IMR-90 (cell line): ENCODE measurements at regions not wholly inside any gene's neighbourhood (a gene's known extent, or its start where the extent isn't known, plus 50 kb on each side); places are given as distances from the start of the nearest gene placed in this dataset.

Experiments
- ATAC-seq: fragments of 200-7000 bp; cut with Tn5 transposase; 2 replicates; pipeline ENCODE4 v1.9.1; 2020; ENCODE audit warnings: low read depth, mild to moderate bottlenecking, moderate library complexity
- BruUV-seq: library from RNA; stranded (reverse); fragments of 400-500 nt; replicated peaks from 2 replicates; lab custom pipeline; 2021; lab: Mats Ljungman, UMichigan
- CTCF ChIA-PET: fragments of 300-600 bp; formaldehyde crosslinking; extraction: SDS; loops from one replicate; lab custom pipeline; 2021; ENCODE audit warnings: antibody characterized with exemption; lab: Yijun Ruan, JAX
- POLR2A ChIA-PET: fragments of 300-600 bp; sonication (Branson Sonifier 250); formaldehyde crosslinking; loops from one replicate; lab custom pipeline; 2022; ENCODE audit warnings: antibody characterized with exemption; ENCODE audit not compliant: unreplicated experiment; lab: Charles Lee
- DNase-seq: peaks from one replicate; pipeline ENCODE4 v3.0.0; 2013
- H2AFZ ChIP-seq: replicated peaks from 2 replicates; pipeline ENCODE3; 2013; ENCODE audit warnings: low read length, mild to moderate bottlenecking; ENCODE audit not compliant: poor library complexity
- H2AK5ac ChIP-seq: 2 replicates; pipeline ENCODE4 v1.6.1; 2013; ENCODE audit warnings: low read depth, low read length, inconsistent platforms
- H2AK9ac ChIP-seq: replicated peaks from 2 replicates; pipeline ENCODE3; 2013; ENCODE audit warnings: mild to moderate bottlenecking, low read depth, low read length, moderate library complexity; ENCODE audit not compliant: poor library complexity
- H2BK120ac ChIP-seq: 2 replicates; pipeline ENCODE4 v1.6.1; 2013; ENCODE audit warnings: low read depth, low read length, inconsistent platforms
- H2BK15ac ChIP-seq: 3 replicates; pipeline ENCODE4 v1.6.1; 2013; ENCODE audit warnings: low read depth, low read length, inconsistent platforms
- H2BK20ac ChIP-seq: 2 replicates; pipeline ENCODE4 v1.6.1; 2013; ENCODE audit warnings: low read depth, mild to moderate bottlenecking, inconsistent platforms, low read length, moderate library complexity
- H2BK5ac ChIP-seq: 2 replicates; pipeline ENCODE4 v1.6.1; 2013; ENCODE audit warnings: mild to moderate bottlenecking, low read depth, low read length, inconsistent platforms; ENCODE audit not compliant: poor library complexity, severe bottlenecking
- H3K14ac ChIP-seq: replicated peaks from 2 replicates; pipeline ENCODE4 v1.6.1; 2013; ENCODE audit warnings: low read depth, low read length, inconsistent platforms
- H3K18ac ChIP-seq: 2 replicates; pipeline ENCODE4 v1.6.1; 2013; ENCODE audit warnings: low read depth, low read length, control low read depth
- H3K23ac ChIP-seq: 2 replicates; pipeline ENCODE4 v1.6.1; 2013; ENCODE audit warnings: low read depth, low read length, inconsistent platforms
- H3K27ac ChIP-seq: 2 replicates; pipeline ENCODE4 v1.5.1; 2013; ENCODE audit warnings: mild to moderate bottlenecking, control low read depth, low read length; ENCODE audit not compliant: insufficient read depth
- H3K27me3 ChIP-seq: 2 replicates; pipeline ENCODE4 v1.6.1; 2013; ENCODE audit warnings: low read length; ENCODE audit not compliant: control insufficient read depth, insufficient read depth
- H3K36me3 ChIP-seq: 2 replicates; pipeline ENCODE4 v1.6.1; 2013; ENCODE audit warnings: low read length, mixed read lengths; ENCODE audit not compliant: control insufficient read depth, insufficient read depth
- H3K4ac ChIP-seq: 2 replicates; pipeline ENCODE4 v1.6.1; 2013; ENCODE audit warnings: low read depth, low read length, inconsistent platforms
- H3K4me1 ChIP-seq: 2 replicates; pipeline ENCODE4 v1.6.1; 2013; ENCODE audit warnings: low read length, mixed read lengths; ENCODE audit not compliant: control insufficient read depth, insufficient read depth
- H3K4me2 ChIP-seq: 2 replicates; pipeline ENCODE4 v1.6.1; 2013; ENCODE audit warnings: low read depth, mild to moderate bottlenecking, control low read depth, low read length, moderate library complexity
- H3K4me3 ChIP-seq: 2 replicates; pipeline ENCODE4 v1.5.1; 2013; ENCODE audit warnings: low read depth, mild to moderate bottlenecking, control low read depth, low read length, moderate library complexity; ENCODE audit not compliant: insufficient read depth
- H3K56ac ChIP-seq: 2 replicates; pipeline ENCODE4 v1.6.1; 2013; ENCODE audit warnings: low read length, inconsistent platforms; ENCODE audit not compliant: insufficient read depth; ENCODE audit errors: extremely low read depth
- H3K79me1 ChIP-seq, 2 experiments: 2 replicates each; pipeline ENCODE4 v1.6.1; 2013; ENCODE audit warnings: low read length in 2 of 2, inconsistent platforms in 1 of 2, low read depth in 1 of 2
- H3K9ac ChIP-seq: 2 replicates; pipeline ENCODE4 v1.6.1; 2013; ENCODE audit warnings: low read depth, low read length, control low read depth
- H3K9me1 ChIP-seq: 2 replicates; pipeline ENCODE4 v1.6.1; 2013; ENCODE audit warnings: low read length, inconsistent platforms; ENCODE audit not compliant: insufficient read depth
- H3K9me3 ChIP-seq: 2 replicates; pipeline ENCODE4 v1.6.1; 2013; ENCODE audit warnings: low read length; ENCODE audit not compliant: control insufficient read depth, insufficient read depth
- H4K20me1 ChIP-seq: 2 replicates; pipeline ENCODE4 v1.6.1; 2013; ENCODE audit warnings: low read length, inconsistent platforms; ENCODE audit not compliant: insufficient read depth
- H4K5ac ChIP-seq: 2 replicates; pipeline ENCODE4 v1.6.1; 2013; ENCODE audit warnings: mild to moderate bottlenecking, low read depth, low read length, control low read depth
- H4K8ac ChIP-seq, 2 experiments: 2 replicates each; pipeline ENCODE4 v1.6.1; 2013; ENCODE audit warnings: low read depth in 2 of 2, low read length in 2 of 2, control low read depth in 1 of 2, inconsistent platforms in 1 of 2
- H4K91ac ChIP-seq: 2 replicates; pipeline ENCODE4 v1.6.1; 2013; ENCODE audit warnings: low read depth, low read length, inconsistent platforms; ENCODE audit not compliant: insufficient read depth
- BHLHE40 ChIP-seq: fragments of 150-350 bp; IDR thresholded peaks from 2 replicates; pipeline ENCODE4 v1.6.1; 2016; ENCODE audit warnings: mild to moderate bottlenecking, low read depth, low read length
- CEBPB ChIP-seq: IDR thresholded peaks from 2 replicates; pipeline ENCODE4 v1.6.1; 2012; ENCODE audit warnings: low read depth, low read length, improper control_type of control experiment
- CHD1 ChIP-seq: IDR thresholded peaks from 2 replicates; pipeline ENCODE4 v1.6.1; 2012; ENCODE audit warnings: low read depth, low read length, improper control_type of control experiment
- CTCF ChIP-seq: conservative IDR thresholded peaks from 2 replicates; pipeline ENCODE4 v1.5.1; 2012; ENCODE audit warnings: mild to moderate bottlenecking, low read depth, low read length, improper control_type of control experiment
- FOS ChIP-seq: fragments of 150-350 bp; IDR thresholded peaks from 2 replicates; pipeline ENCODE4 v1.6.1; 2016; ENCODE audit warnings: low read depth, low read length
- MAFK ChIP-seq: IDR thresholded peaks from 2 replicates; pipeline ENCODE4 v1.6.1; 2012; ENCODE audit warnings: low read depth, low read length, improper control_type of control experiment
- MAZ ChIP-seq: IDR thresholded peaks from 2 replicates; pipeline ENCODE4 v1.6.1; 2012; ENCODE audit warnings: low read depth, mild to moderate bottlenecking, low read length, improper control_type of control experiment, moderate library complexity, borderline replicate concordance
- MXI1 ChIP-seq: IDR thresholded peaks from 2 replicates; pipeline ENCODE4 v1.6.1; 2012; ENCODE audit warnings: low read depth, mild to moderate bottlenecking, low read length, moderate library complexity, borderline replicate concordance
- NFE2L2 ChIP-seq: fragments of 150-350 bp; IDR thresholded peaks from 2 replicates; pipeline ENCODE4 v1.6.1; 2016; ENCODE audit warnings: low read depth, mild to moderate bottlenecking, low read length
- POLR2A ChIP-seq: IDR thresholded peaks from 2 replicates; pipeline ENCODE4 v1.6.1; 2012; ENCODE audit warnings: mild to moderate bottlenecking, low read depth, low read length
- RAD21 ChIP-seq: IDR thresholded peaks from 2 replicates; pipeline ENCODE4 v1.6.1; 2012; ENCODE audit warnings: low read length, improper control_type of control experiment
- RCOR1 ChIP-seq: IDR thresholded peaks from 2 replicates; pipeline ENCODE4 v1.6.1; 2012; ENCODE audit warnings: mild to moderate bottlenecking, low read length, improper control_type of control experiment; ENCODE audit not compliant: insufficient replicate concordance
- RFX5 ChIP-seq: IDR thresholded peaks from 2 replicates; pipeline ENCODE4 v1.8.0; 2012; ENCODE audit warnings: low read depth, mild to moderate bottlenecking, low read length, moderate library complexity
- SMC3 ChIP-seq: fragments of 150-350 bp; IDR thresholded peaks from 2 replicates; pipeline ENCODE4 v1.6.1; 2016; ENCODE audit warnings: low read depth, mild to moderate bottlenecking, antibody characterized with exemption, low read length, moderate library complexity
- WGBS, 2 experiments: methylation state at CpG; one replicate each; pipeline versions ENCODE4 v1.1.5 to v1.1.7; 2013; ENCODE audit warnings: missing lambda C conversion rate in 2 of 2; ENCODE audit not compliant: insufficient read length in 1 of 2; ENCODE audit errors: extremely low coverage in 2 of 2; 5-methylcytosine and 5-hydroxymethylcytosine counted together
- dilution Hi-C: fragments of 300-500 bp; cut with HindIII; formaldehyde crosslinking; loops from one replicate; pipeline ENCODE4 v1.14.3; 2018; ENCODE audit warnings: low sequenced_read_pairs; ENCODE audit not compliant: unreplicated experiment
- in situ Hi-C: fragments of 300-500 bp; cut with MboI; formaldehyde crosslinking; loops from 3 replicates; pipeline ENCODE4 v1.14.3; 2019; ENCODE audit warnings: low sequenced_read_pairs, inconsistent platforms, mixed read lengths
- intact Hi-C: fragments of 100-400 bp; cut with micrococcal nuclease; formaldehyde crosslinking; loops from 2 replicates; pipeline ENCODE4 v1.10.0; 2022
- TF ChIP-seq, protein P1 (sequence below): fragments of 150-350 bp; IDR thresholded peaks from 2 replicates; pipeline ENCODE4 v1.6.1; 2017; ENCODE audit warnings: mild to moderate bottlenecking, antibody characterized with exemption, low read length, low read depth
- TF ChIP-seq, protein P2 (sequence below): fragments of 150-350 bp; IDR thresholded peaks from 2 replicates; pipeline ENCODE4 v1.6.1; 2016; ENCODE audit warnings: low read depth, mild to moderate bottlenecking, low read length, moderate library complexity, borderline replicate concordance

DNA sequence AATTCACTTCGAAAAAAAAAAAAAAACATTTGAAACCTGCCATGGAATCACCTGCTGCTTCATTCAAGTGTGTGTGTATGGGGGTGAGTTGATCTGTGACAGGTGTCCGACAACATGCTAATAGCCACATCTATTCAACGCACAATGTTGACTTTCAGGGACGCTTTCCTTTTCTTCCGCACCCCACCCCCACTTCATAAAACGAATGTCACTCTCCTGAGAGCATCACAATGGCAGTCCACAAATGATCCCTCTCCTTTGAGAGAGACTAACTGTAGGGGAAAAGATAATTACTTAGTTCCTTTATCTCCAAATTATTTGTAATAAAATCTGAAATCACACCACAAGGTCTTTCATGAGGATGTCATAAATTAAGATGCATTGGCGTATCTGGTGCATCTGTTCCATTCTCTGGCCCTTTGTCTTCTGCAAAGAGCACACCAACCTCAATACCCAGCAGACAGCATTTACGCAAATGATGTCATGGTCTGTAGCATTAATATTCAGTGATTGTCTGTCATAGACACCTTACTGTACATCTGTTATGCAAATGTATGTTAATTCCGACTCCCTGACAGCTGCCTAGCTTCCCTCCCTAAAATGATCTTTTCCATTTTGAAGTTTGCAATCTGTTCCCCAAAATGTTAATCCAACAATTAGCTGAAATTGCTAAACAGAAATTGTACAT lies 640.0 kb upstream of the BOD1L1 start:
- 60% methylated on average over 3 of the region's 9 CpGs; no CpG with 5 or more reads in 1 of the 2 experiments for WGBS, 2 experiments
- Histone ChIP-seq H4K91ac (no peak overlapping the region), H4K8ac (no peak overlapping the region), H3K27me3 (no peaks in the 10 kb centered on the region), H3K4ac (no peak overlapping the region), H2BK15ac (no peak overlapping the region), H4K5ac (no peak overlapping the region), H3K23ac (no peak overlapping the region), H3K36me3 (no peaks in the 10 kb centered on the region), H3K4me3 (no peak overlapping the region), H2AK9ac (no peak overlapping the region), H3K79me1 (no peaks in the 10 kb centered on the region), H3K9me3 (no peaks in the 10 kb centered on the region), H3K56ac (no peak overlapping the region), H2BK120ac (no peak overlapping the region), H3K14ac (no peak overlapping the region), H2BK5ac (no peak overlapping the region), H3K18ac (no peak overlapping the region), H2AK5ac (no peak overlapping the region), H2BK20ac (no peak overlapping the region), H4K20me1 (no peaks in the 10 kb centered on the region), H3K9me1 (no peaks in the 10 kb centered on the region), H3K4me2 (no peak overlapping the region), H2AFZ (no peak overlapping the region), H3K4me1 (no peaks in the 10 kb centered on the region), H3K27ac (no peak overlapping the region), H3K9ac (no peak overlapping the region)
- dilution Hi-C loops = no loop called here
- POLR2A ChIA-PET = no interaction called here
- in situ Hi-C loops = no loop called here
- no TSS peak for BruUV-seq
- intact Hi-C loops = no loop called here
- TF ChIP-seq NFE2L2 (no peak), FOS (no peak), BHLHE40 (no peak), RFX5 (no peak), MAFK (no peak), SMC3 (no peak), RAD21 (no peak), MXI1 (no peak), MAZ (no peak), CTCF (no peak), CEBPB (no peak), RCOR1 (no peak), POLR2A (no peak), CHD1 (no peak)
- TF ChIP-seq, protein P1, sequence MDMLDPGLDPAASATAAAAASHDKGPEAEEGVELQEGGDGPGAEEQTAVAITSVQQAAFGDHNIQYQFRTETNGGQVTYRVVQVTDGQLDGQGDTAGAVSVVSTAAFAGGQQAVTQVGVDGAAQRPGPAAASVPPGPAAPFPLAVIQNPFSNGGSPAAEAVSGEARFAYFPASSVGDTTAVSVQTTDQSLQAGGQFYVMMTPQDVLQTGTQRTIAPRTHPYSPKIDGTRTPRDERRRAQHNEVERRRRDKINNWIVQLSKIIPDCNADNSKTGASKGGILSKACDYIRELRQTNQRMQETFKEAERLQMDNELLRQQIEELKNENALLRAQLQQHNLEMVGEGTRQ = no peak
- TF ChIP-seq, protein P2, sequence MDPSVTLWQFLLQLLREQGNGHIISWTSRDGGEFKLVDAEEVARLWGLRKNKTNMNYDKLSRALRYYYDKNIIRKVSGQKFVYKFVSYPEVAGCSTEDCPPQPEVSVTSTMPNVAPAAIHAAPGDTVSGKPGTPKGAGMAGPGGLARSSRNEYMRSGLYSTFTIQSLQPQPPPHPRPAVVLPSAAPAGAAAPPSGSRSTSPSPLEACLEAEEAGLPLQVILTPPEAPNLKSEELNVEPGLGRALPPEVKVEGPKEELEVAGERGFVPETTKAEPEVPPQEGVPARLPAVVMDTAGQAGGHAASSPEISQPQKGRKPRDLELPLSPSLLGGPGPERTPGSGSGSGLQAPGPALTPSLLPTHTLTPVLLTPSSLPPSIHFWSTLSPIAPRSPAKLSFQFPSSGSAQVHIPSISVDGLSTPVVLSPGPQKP = no peak
- no peak for ATAC-seq
- CTCF ChIA-PET = no interaction called here
- no peak for DNase-seq
